Effector memory CD4-positive, alpha-beta T cell (primary cell): ENCODE measurements at regions not wholly inside any gene's neighbourhood (a gene's known extent, or its start where the extent isn't known, plus 50 kb on each side); places are given as distances from the start of the nearest gene placed in this dataset.

ENCODE experiments used
- DNase-seq, 3 donors: peaks; one replicate each; pipeline ENCODE4 v3.0.0-alpha.2; 2020
- H3K27ac ChIP-seq: 2 replicates; pipeline ENCODE4 v1.7.0; 2013; ENCODE audit warnings: mild to moderate bottlenecking, low read length, moderate library complexity; ENCODE audit not compliant: insufficient read depth, poor library complexity, severe bottlenecking
- H3K27me3 ChIP-seq: replicated peaks from 2 replicates; pipeline ENCODE4 v1.7.0; 2013; ENCODE audit warnings: mild to moderate bottlenecking, low read length; ENCODE audit not compliant: insufficient read depth, control insufficient read depth, poor library complexity, severe bottlenecking
- H3K36me3 ChIP-seq: 2 replicates; pipeline ENCODE4 v1.7.0; 2013; ENCODE audit warnings: mild to moderate bottlenecking, low read length, moderate library complexity; ENCODE audit not compliant: control insufficient read depth, insufficient read depth
- H3K4me1 ChIP-seq: 2 replicates; pipeline ENCODE4 v1.7.0; 2013; ENCODE audit warnings: low read length, mild to moderate bottlenecking; ENCODE audit not compliant: control insufficient read depth, insufficient read depth, poor library complexity, severe bottlenecking
- H3K4me3 ChIP-seq: 2 replicates; pipeline ENCODE4 v1.7.0; 2013; ENCODE audit warnings: low read length, low read depth, mild to moderate bottlenecking; ENCODE audit not compliant: insufficient read depth, poor library complexity, severe bottlenecking
- H3K9me3 ChIP-seq: 2 replicates; pipeline ENCODE4 v1.7.0; 2013; ENCODE audit warnings: mild to moderate bottlenecking, low read length, moderate library complexity; ENCODE audit not compliant: control insufficient read depth

- DNase-seq, result no peak
- Histone ChIP-seq H3K9me3 (no peaks in the 10 kb centered on the region), H3K27ac (no peak overlapping the region), H3K36me3 (no peaks in the 10 kb centered on the region), H3K4me1 (no peaks in the 10 kb centered on the region), H3K27me3 (no peaks in the 10 kb centered on the region), H3K4me3 (no peak overlapping the region)
Measured at GRCh38 chr12:47586952-47587669, 118.7 kb downstream of the RPAP3 start.

- Histone ChIP-seq H3K9me3 (no peaks in the 10 kb centered on the region), H3K4me3 (no peak overlapping the region), H3K27ac (no peak overlapping the region), H3K4me1 (no peaks in the 10 kb centered on the region), H3K27me3 (no peaks in the 10 kb centered on the region), H3K36me3 (no peaks in the 10 kb centered on the region)
- no peak for DNase-seq
Measured at GRCh38 chr12:47585507-47585906, 120.3 kb downstream of the RPAP3 start.

GRCh38 chr12:47578836-47579235 is 127.0 kb downstream of the RPAP3 start:
- Histone ChIP-seq H3K9me3 (no peaks in the 10 kb centered on the region), H3K36me3 (no peaks in the 10 kb centered on the region), H3K27me3 (no peaks in the 10 kb centered on the region), H3K27ac (no peak overlapping the region), H3K4me1 (no peaks in the 10 kb centered on the region), H3K4me3 (no peak overlapping the region)
- DNase-seq, result no peak

- no peaks in the 10 kb centered on the region for H3K36me3 ChIP-seq
- DNase-seq, result no peak
- H3K27me3 ChIP-seq, result no peaks in the 10 kb centered on the region
- no peaks in the 10 kb centered on the region for H3K4me1 ChIP-seq
- no peak overlapping the region for H3K27ac ChIP-seq
- H3K9me3 ChIP-seq, result no peaks in the 10 kb centered on the region
- no peak overlapping the region for H3K4me3 ChIP-seq
Measured at GRCh38 chr12:47577206-47577989, 128.4 kb downstream of the RPAP3 start.

GRCh38 chr12:47576289-47576945 is 129.4 kb downstream of the RPAP3 start:
- H3K9me3 ChIP-seq, result no peaks in the 10 kb centered on the region
- no peaks in the 10 kb centered on the region for H3K36me3 ChIP-seq
- H3K27me3 ChIP-seq, result no peaks in the 10 kb centered on the region
- H3K4me1 ChIP-seq, result no peaks in the 10 kb centered on the region
- no peak for DNase-seq
- no peak overlapping the region for H3K4me3 ChIP-seq
- H3K27ac ChIP-seq, result no peak overlapping the region

- Histone ChIP-seq H3K4me1 (no peaks in the 10 kb centered on the region), H3K4me3 (no peak overlapping the region), H3K27ac (no peak overlapping the region), H3K27me3 (no peaks in the 10 kb centered on the region), H3K9me3 (no peaks in the 10 kb centered on the region), H3K36me3 (no peaks in the 10 kb centered on the region)
- no peak for DNase-seq
Measured at GRCh38 chr12:47574252-47575021, 131.4 kb downstream of the RPAP3 start.

- no peak overlapping the region for H3K27ac ChIP-seq
- no peak overlapping the region for H3K4me3 ChIP-seq
- no peaks in the 10 kb centered on the region for H3K36me3 ChIP-seq
- no peaks in the 10 kb centered on the region for H3K27me3 ChIP-seq
- H3K4me1 ChIP-seq, result no peaks in the 10 kb centered on the region
- H3K9me3 ChIP-seq, result no peaks in the 10 kb centered on the region
- DNase-seq, result no peak
Measured at GRCh38 chr12:47573146-47573659, 132.6 kb downstream of the RPAP3 start.

GRCh38 chr12:47570151-47570550 is 135.7 kb downstream of the RPAP3 start:
- no peak overlapping the region for H3K27ac ChIP-seq

GRCh38 chr12:47562201-47562600 is 143.6 kb downstream of the RPAP3 start:
- Histone ChIP-seq H3K36me3 (no peaks in the 10 kb centered on the region), H3K27ac (no peak overlapping the region), H3K4me3 (no peak overlapping the region), H3K9me3 (no peaks in the 10 kb centered on the region), H3K27me3 (no peaks in the 10 kb centered on the region), H3K4me1 (no peaks in the 10 kb centered on the region)
- no peak for DNase-seq

More at GRCh38 chr12:47570151-47570550, 135.7 kb downstream of the RPAP3 start:
- DNase-seq, result no peak
- Histone ChIP-seq H3K9me3 (no peaks in the 10 kb centered on the region), H3K27me3 (no peaks in the 10 kb centered on the region), H3K4me1 (no peaks in the 10 kb centered on the region), H3K4me3 (no peak overlapping the region), H3K36me3 (no peaks in the 10 kb centered on the region)
